ENCODE measurements at regions not wholly inside any gene's neighbourhood (a gene's known extent, or its start where the extent isn't known, plus 50 kb on each side); places are given as distances from the start of the nearest gene placed in this dataset.
"Not testable (repeated sequence)": the region's sequence is repeated elsewhere in the genome, so short reads cannot be mapped to it uniquely, and the experiment has no call there.

DNA sequence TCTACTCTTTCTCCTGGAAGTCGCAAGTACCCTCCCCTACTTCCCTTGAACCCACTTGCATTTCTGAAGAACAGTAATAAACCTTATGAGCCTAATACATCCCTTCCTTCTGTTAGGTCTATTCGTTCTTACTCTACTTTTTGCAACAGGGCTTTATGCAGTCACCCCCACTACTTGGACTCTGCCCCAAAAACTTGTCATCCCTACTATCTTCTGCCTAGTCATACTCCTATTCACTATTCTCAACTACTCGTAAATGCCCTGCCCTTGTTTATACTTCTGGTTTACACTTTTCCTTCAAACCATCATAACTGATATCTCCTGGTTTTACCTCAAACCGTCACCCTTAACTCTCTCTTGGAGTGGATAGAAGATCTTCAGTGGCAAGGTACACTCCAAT is 55.2 kb upstream of the SLIT2 start:
- Mint-ChIP-seq H3K4me3 (no peak overlapping the region), H3K27me3 (ENCODE audit: low read depth in 3 of 3) (no peaks in the 10 kb centered on the region), H3K36me3 (no peaks in the 10 kb centered on the region), H3K4me1 (no peaks in the 10 kb centered on the region), H3K9me3 (peaks cover 2 to 13% (median 4%) of the 10 kb centered on the region in 6 donors), H3K27ac (no peak overlapping the region)
- DNase-seq, result no peak

DNA sequence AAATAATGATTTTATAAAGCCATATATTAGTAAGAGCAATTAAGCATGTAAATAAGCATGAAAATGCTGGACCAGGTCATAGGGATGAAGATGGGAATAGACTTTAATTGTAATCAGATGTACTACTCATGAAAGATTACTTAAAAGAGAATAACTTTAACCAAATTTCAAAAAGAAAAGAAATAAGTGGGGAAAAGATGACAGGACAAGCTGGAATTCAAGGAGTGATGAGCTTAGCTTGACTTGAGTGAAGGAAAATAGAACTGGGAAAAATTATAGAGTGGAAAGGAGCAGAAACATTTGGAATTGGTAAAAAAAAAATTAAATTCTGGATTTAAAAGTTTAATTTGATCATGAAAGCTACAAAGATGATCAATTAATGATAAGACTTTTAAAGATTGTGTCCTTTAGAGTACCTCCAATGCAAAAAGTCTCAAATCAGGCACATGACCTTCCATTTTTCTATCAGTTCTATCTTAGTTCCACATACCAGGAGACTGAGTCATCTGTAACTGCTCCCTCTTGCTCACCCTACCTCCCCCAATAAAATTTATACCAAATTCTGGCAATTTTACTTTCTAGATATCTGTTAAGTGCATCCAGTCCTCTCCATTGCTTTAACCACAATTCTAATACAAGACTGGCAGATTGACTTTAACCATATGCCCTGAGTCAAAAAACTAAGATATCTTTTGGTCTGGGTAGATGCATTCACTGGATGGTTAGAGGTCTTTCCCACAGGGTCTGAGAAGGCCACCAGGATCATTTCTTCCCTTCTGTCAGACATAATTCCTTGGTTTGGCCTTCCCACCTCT is 56.4 kb upstream of the SLIT2 start:
- no peak overlapping the region for H3K27ac Mint-ChIP-seq
- peaks cover 2 to 14% (median 4%) of the 10 kb centered on the region in 6 donors for H3K9me3 Mint-ChIP-seq
- no peaks in the 10 kb centered on the region for H3K36me3 Mint-ChIP-seq
- no peaks in the 10 kb centered on the region for H3K4me1 Mint-ChIP-seq
- H3K4me3 Mint-ChIP-seq, result no peak overlapping the region
- no peak for DNase-seq
- H3K27me3 Mint-ChIP-seq (ENCODE audit: low read depth in 3 of 3), result no peaks in the 10 kb centered on the region

DNA sequence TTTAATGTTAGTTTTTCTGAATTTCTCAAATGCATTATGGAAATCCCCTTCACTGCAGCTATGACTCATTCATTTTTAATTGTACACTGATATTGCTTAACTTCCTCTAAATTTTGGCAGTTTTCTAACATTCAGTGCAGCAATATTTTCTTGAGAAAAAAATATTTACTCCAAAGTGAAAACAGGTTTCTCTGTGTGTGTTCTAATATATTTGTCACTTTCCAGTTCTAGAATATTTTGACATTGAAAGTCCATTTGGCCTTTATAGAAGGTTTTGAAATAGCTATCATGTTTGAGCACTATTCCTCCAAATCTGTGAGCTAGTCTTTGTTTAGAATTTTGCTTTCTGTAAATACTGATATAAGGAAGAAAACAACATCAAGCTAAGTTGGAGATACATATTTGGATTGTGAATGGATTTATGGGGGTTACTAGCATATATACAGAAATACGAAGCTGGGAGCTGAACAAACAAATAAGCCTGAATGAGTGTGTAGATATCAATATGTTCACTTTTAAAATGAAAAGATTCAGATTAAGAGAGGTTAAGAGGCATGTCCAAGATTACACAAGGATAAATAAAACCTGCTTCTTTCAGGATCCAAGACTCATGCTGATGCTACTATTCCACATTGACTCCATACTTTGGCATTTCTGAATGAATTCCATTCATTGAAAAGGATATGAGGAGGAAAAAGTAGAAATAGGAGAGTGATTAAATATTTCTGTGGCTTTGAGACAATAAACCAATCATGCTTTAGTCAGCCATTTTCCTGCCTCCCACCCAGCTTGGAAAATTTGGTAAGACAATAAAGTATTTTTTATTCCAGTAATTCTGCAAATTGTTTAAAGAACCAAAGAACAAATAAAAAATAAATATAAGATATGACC is 57.3 kb upstream of the SLIT2 start:
- no peak for DNase-seq
- Mint-ChIP-seq H3K27ac (no peak overlapping the region), H3K27me3 (ENCODE audit: low read depth in 3 of 3) (no peaks in the 10 kb centered on the region), H3K4me3 (no peak overlapping the region), H3K4me1 (no peaks in the 10 kb centered on the region), H3K9me3 (peaks cover 0 to 21% (median 9%) of the 10 kb centered on the region in 6 donors), H3K36me3 (no peaks in the 10 kb centered on the region)

DNA sequence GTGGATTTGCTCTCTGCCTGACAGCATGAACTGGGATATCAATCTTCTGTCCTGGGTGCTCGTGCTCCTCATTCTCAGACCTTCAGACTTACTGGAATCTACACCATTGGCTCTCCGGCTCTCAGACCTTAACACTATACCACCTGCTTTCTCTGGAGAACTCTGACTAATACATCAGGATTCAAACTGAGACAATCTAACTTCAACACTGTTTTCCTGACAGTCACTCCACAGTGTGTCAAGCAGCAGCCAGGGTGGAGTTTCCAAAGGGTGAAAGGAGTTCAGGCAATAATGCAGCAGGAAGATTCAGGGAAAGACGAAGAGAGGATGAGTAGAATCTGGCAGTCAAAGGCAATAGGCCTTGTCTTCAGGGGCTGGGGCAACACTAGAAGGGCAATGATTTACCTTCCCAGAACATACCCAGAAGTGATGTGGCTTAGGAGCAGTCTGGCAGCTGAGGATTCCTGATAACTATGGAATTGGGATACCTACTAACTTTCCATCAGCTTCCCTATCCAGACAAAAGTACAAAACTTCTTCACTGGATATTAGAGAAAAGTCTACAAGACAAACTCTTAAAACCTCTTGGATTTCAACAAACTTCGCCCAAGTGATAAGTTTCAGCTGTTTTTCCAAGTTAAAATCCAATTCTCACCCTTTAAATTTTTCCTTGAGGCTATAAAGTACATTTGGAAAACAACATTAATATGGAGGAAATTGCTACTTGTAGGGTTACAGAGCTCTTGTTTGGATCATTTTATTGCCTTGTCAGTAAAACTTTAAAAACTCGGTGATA is 58.4 kb upstream of the SLIT2 start:
- Mint-ChIP-seq H3K27ac (no peak overlapping the region), H3K9me3 (peaks cover 0 to 21% (median 10%) of the 10 kb centered on the region in 6 donors), H3K4me1 (no peaks in the 10 kb centered on the region), H3K36me3 (no peaks in the 10 kb centered on the region), H3K27me3 (ENCODE audit: low read depth in 3 of 3) (no peaks in the 10 kb centered on the region), H3K4me3 (no peak overlapping the region)
- DNase-seq, result no peak

DNA sequence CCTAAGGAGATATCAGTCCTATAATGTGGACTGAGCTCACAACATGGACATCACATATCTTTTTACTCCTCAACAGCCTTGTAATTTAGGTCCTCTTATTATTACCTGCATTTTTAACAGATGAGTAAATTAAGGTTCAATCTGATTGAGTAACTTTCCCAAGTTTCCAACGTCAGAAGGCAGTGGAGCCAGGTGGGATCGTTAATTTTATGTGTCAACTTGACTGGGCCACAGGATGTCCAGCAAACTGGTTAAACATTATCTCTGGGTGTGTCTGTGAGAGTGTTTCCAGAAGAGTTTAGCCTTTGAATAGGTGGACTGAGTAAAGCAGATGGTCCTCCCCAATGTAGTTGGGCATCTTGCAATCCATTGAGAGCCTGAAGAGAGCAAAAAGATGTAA is 59.0 kb upstream of the SLIT2 start:
- Mint-ChIP-seq H3K4me1 (no peaks in the 10 kb centered on the region), H3K27ac (no peak overlapping the region), H3K9me3 (peaks cover 2 to 23% (median 14%) of the 10 kb centered on the region in 6 donors), H3K4me3 (no peak overlapping the region), H3K27me3 (ENCODE audit: low read depth in 3 of 3) (no peaks in the 10 kb centered on the region), H3K36me3 (no peaks in the 10 kb centered on the region)
- DNase-seq, result no peak

DNA sequence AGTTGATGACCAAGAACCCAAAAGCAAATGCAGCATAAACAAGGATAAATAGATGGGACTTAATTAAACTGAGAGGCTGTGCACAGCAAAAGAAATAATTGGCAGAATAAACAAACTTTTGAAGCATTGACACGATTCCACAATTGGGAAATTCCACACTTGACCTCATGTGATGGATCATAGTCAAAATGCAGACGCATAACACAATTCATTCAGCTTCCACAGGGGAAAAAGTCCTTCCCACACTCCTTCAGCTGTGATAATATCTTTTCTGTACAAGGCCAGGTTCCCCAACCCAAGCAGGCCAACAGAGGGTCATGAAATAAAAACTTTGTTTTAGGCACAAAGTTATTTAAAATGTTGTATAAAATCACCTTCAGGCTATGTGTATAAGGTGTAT is 66.6 kb upstream of the SLIT2 start:
- no peaks in the 10 kb centered on the region for H3K36me3 Mint-ChIP-seq
- H3K4me3 Mint-ChIP-seq, result no peak overlapping the region
- no peak for DNase-seq
- peaks cover 5 to 62% (median 31%) of the 10 kb centered on the region in 6 donors for H3K9me3 Mint-ChIP-seq
- H3K4me1 Mint-ChIP-seq, result no peaks in the 10 kb centered on the region
- H3K27me3 Mint-ChIP-seq (ENCODE audit: low read depth in 3 of 3), result no peaks in the 10 kb centered on the region
- H3K27ac Mint-ChIP-seq, result no peak overlapping the region

DNA sequence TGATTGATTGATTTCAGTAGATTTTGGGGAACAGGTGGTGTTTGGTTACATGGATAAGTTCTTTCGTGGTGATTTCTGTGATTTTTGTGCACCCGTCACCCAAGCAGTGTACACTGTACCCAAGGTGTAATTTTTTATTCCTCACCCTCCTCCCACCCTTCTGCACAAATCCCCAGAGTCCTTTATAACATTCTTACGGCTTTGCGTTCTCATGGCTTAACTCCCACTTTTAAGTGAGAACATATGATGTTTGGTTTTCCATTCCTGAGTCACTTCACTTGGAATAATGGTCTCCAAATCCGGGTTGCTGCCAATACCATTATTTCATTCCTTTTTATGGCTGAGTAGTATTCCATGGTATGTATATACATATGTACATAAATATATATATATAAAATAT is 68.6 kb upstream of the SLIT2 start:
- H3K9me3 Mint-ChIP-seq, result peaks cover 7 to 61% (median 26%) of the 10 kb centered on the region in 6 donors
- H3K4me1 Mint-ChIP-seq; H3K27ac Mint-ChIP-seq; H3K27me3 Mint-ChIP-seq (ENCODE audit: low read depth in 3 of 3); DNase-seq; H3K36me3 Mint-ChIP-seq; H3K4me3 Mint-ChIP-seq: not testable (repeated sequence)

DNA sequence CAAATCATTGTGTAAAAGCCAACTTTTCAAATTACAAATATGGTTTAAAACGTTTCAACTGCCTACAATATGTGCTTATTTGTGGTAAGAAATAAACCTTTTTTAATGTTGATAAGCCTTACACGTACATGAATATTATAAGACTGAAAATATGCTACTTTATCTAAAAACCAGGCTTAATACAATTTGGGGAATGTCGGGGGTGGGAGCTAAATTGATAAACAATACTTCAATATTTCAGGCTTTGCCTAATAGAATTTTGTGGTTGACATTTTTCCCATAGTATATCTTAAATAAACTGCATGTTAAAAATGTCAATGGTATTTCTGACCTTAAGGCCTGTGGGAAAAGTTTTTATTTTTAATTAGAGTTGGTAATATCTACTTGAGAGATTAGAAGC is 69.8 kb upstream of the SLIT2 start:
- DNase-seq, result no peak
- no peaks in the 10 kb centered on the region for H3K36me3 Mint-ChIP-seq
- no peak overlapping the region for H3K27ac Mint-ChIP-seq
- H3K27me3 Mint-ChIP-seq (ENCODE audit: low read depth in 3 of 3), result no peaks in the 10 kb centered on the region
- H3K9me3 Mint-ChIP-seq, result peaks cover 8 to 55% (median 23%) of the 10 kb centered on the region in 6 donors
- H3K4me1 Mint-ChIP-seq, result no peaks in the 10 kb centered on the region
- H3K4me3 Mint-ChIP-seq, result no peak overlapping the region

DNA sequence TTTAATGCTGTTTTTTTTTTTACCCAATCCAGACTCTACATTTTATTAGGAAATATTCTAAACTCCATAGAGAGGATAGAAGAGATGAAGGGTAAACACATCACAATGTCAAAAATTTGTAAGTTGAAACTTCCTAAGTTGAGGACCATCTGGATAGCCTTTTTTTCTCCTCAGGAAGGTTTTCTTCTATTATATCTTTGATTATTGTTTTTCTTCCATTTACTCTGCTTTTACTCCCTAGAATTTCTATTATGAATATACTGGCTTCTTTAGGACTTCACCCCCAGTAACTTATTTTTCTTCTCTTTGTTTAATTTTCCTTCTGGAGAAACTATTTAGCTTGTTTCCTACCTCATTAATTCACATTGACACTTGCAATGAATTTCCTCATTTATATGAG is 71.2 kb upstream of the SLIT2 start:
- Mint-ChIP-seq H3K27ac (no peak overlapping the region), H3K36me3 (no peaks in the 10 kb centered on the region), H3K4me1 (no peaks in the 10 kb centered on the region), H3K27me3 (ENCODE audit: low read depth in 3 of 3) (peaks cover 0 to 2% (median 0%) of the 10 kb centered on the region in 3 donors), H3K4me3 (no peak overlapping the region), H3K9me3 (peaks cover 8 to 57% (median 23%) of the 10 kb centered on the region in 6 donors)
- DNase-seq, result no peak

DNA sequence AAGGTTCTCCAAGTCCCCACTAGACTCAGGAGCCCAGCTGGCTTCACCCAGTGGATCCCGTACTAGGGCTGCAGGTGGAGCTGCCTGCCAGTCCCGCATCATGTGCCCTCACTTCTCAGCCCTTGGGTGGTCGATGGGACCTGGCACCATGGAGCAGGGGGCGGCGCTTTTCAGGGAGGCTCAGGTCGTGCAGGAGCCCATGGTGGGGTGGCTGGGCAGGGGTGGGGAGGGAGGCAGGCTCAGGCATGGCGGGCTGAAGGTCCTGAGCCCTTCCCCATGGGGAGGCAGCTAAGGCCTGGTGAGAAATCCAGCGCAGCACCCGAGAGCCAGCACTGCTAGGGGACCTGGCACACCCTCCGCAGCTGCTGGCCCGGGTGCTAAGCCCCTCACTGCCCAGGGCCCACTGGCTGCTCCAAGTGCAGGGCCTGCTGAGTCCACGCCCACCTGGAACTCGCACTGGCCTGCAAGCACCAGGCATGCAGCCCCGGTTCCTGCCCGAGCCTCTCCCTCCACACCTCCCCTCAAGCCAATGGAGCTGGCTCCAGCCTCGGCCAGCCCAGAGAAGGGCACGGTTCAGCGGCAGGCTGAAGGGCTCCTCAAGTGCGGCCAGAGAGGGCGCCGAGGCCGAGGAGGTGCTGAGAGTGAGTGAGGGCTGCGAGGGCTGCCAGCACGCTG is 72.7 kb upstream of the SLIT2 start:
- H3K4me1 Mint-ChIP-seq, result no peaks in the 10 kb centered on the region
- DNase-seq, result no peak
- H3K27ac Mint-ChIP-seq, result no peak overlapping the region
- peaks cover 0 to 2% (median 0%) of the 10 kb centered on the region in 3 donors for H3K27me3 Mint-ChIP-seq (ENCODE audit: low read depth in 3 of 3)
- peaks cover 8 to 47% (median 18%) of the 10 kb centered on the region in 6 donors for H3K9me3 Mint-ChIP-seq
- H3K36me3 Mint-ChIP-seq, result no peaks in the 10 kb centered on the region
- H3K4me3 Mint-ChIP-seq, result no peak overlapping the region

DNA sequence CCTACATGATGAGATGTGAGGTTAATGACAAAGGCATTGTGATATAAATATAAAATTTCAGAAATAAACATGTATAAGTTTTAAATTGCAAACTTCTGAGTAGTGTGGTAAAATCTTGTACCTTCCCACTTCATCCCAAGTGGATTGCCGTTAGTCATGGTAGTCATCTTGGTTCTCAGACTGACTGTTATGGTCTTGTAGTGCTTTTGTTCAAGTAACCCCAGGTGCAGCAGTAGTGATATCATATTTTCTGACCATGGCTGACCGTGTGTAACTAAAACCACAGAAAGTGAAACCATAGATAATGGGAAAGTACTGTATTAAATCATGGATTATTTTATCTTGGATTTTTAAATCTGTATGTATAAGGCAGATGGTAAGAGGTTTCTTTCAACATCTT is 74.8 kb upstream of the SLIT2 start:
- H3K27me3 Mint-ChIP-seq (ENCODE audit: low read depth in 3 of 3), result peaks cover 0 to 3% (median 0%) of the 10 kb centered on the region in 3 donors

DNA sequence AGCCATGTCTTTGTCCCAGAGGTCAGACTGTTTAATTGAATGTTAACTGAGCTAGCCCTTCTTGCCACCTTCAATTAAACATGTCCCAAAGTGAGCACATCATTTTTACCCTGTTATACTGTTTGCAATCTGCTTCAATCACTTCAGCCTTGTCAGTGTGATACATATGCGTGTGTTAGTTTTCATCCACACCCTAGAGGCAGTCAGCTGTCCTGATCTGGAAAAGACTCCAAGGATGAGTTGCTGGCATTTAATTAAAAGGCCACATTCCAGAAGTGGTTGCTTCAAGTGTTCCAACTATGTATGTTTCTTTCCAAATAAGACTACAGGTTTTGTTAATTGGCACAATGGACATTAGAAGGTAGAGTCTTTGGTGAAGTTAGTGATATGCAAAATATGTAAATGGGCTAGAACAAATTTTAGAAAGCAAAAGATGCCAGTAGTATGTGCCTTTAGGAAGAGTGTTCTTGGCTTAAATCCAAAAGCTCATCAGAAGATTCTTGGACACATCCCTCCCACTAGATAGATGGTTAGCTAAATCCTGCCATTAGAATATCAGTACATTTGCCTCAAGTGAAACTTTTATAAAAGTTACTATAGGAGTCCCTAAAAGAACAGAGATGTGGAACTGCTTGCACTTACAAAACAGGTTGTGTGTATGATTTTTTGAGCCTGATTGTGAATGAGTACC is 79.5 kb upstream of the SLIT2 start:
- H3K27me3 Mint-ChIP-seq (ENCODE audit: low read depth in 3 of 3), result peaks cover 0 to 3% (median 0%) of the 10 kb centered on the region in 3 donors
- H3K27ac Mint-ChIP-seq, result no peak overlapping the region
- H3K4me1 Mint-ChIP-seq, result no peaks in the 10 kb centered on the region
- no peak overlapping the region for H3K4me3 Mint-ChIP-seq
- peaks cover 2 to 22% (median 5%) of the 10 kb centered on the region in 6 donors for H3K9me3 Mint-ChIP-seq
- DNase-seq, result no peak
- H3K36me3 Mint-ChIP-seq, result no peaks in the 10 kb centered on the region

More for the DNA sequence above, 74.8 kb upstream of the SLIT2 start:
- DNase-seq, result no peak
- Mint-ChIP-seq H3K4me3 (no peak overlapping the region), H3K27ac (no peak overlapping the region), H3K9me3 (peaks cover 6 to 38% (median 17%) of the 10 kb centered on the region in 6 donors), H3K36me3 (no peaks in the 10 kb centered on the region), H3K4me1 (no peaks in the 10 kb centered on the region)

DNA sequence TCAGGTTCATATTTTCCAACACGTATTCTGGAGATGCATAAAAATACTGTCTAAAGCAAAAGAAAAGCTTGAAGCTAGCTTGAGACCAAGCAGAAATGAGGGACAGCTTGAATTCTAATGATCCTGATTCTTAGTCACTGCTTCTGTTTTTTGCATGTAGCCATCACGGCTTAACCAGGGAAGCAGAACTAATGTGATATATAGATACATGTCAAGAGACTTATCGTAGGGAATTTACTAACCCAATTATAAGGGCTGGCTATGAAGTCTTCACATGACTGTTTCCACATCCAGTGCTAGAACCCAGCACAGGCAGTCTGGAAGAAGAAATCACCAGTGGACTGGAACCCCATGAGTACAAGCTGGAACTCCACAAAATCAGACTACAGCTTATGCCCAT is 85.2 kb upstream of the SLIT2 start:
- no peak overlapping the region for H3K27ac Mint-ChIP-seq
- DNase-seq, result no peak
- H3K4me3 Mint-ChIP-seq, result no peak overlapping the region
- H3K4me1 Mint-ChIP-seq, result no peaks in the 10 kb centered on the region
- H3K9me3 Mint-ChIP-seq, result peaks cover under 1 to 29% (median 7%) of the 10 kb centered on the region in 6 donors
- peaks cover 0 to 2% (median 0%) of the 10 kb centered on the region in 3 donors for H3K27me3 Mint-ChIP-seq (ENCODE audit: low read depth in 3 of 3)
- H3K36me3 Mint-ChIP-seq, result no peaks in the 10 kb centered on the region

Measured in immature natural killer cell (primary cell).